ENCODE measurements at regions not wholly inside any gene's neighbourhood (a gene's known extent, or its start where the extent isn't known, plus 50 kb on each side); places are given as distances from the start of the nearest gene placed in this dataset.
"Not testable (repeated sequence)": the region's sequence is repeated elsewhere in the genome, so short reads cannot be mapped to it uniquely, and the experiment has no call there.

- no peak for DNase-seq
Observed at GRCh38 chr10:2919016-2919415, 148.3 kb upstream of the PFKP start.

- DNase-seq: no peak
Observed at GRCh38 chr10:2918489-2918888, 148.9 kb upstream of the PFKP start.

- no peak for DNase-seq
Observed at GRCh38 chr10:2917926-2918325, 149.4 kb upstream of the PFKP start.

- no peak for DNase-seq
Observed at GRCh38 chr10:2915412-2915811, 151.9 kb upstream of the PFKP start.

- no peak for DNase-seq
Observed at GRCh38 chr10:2914741-2915140, 152.6 kb upstream of the PFKP start.

GRCh38 chr10:2913474-2913873 is 153.9 kb upstream of the PFKP start:
- DNase-seq: no peak

GRCh38 chr10:2910656-2911055 is 156.7 kb upstream of the PFKP start:
- no peak for DNase-seq

GRCh38 chr10:2909921-2910320 is 157.4 kb upstream of the PFKP start:
- DNase-seq: no peak

GRCh38 chr10:2908851-2909630 is 158.3 kb upstream of the PFKP start:
- DNase-seq: no peak

GRCh38 chr10:2906974-2907373 is 160.4 kb upstream of the PFKP start:
- DNase-seq: no peak

- no peak for DNase-seq
Observed at GRCh38 chr10:2905851-2906250, 161.5 kb upstream of the PFKP start.

GRCh38 chr10:2900530-2900929 is 166.8 kb upstream of the PFKP start:
- DNase-seq: no peak

GRCh38 chr10:2899246-2899951 is 167.9 kb upstream of the PFKP start:
- no peak for DNase-seq

- no peak for DNase-seq
Observed at GRCh38 chr10:2898509-2898860, 168.9 kb upstream of the PFKP start.

- DNase-seq: no peak
Observed at GRCh38 chr10:2897619-2898508, 169.5 kb upstream of the PFKP start.

GRCh38 chr10:2896334-2896733 is 171.0 kb upstream of the PFKP start:
- not testable (repeated sequence) for DNase-seq

- DNase-seq: no peak
Observed at GRCh38 chr10:2895594-2896196, 171.7 kb upstream of the PFKP start.

GRCh38 chr10:2893991-2894390 is 173.4 kb upstream of the PFKP start:
- DNase-seq: no peak

GRCh38 chr10:2893158-2893845 is 174.0 kb upstream of the PFKP start:
- DNase-seq: no peak

GRCh38 chr10:2891770-2892124 is 175.6 kb upstream of the PFKP start:
- no peak for DNase-seq

- no peak for DNase-seq
Observed at GRCh38 chr10:2891073-2891769, 176.1 kb upstream of the PFKP start.

- no peak for DNase-seq
Observed at GRCh38 chr10:2890093-2890492, 177.3 kb upstream of the PFKP start.

All from hindlimb muscle (tissue), 1 donor.